ENCODE measurements at regions not wholly inside any gene's neighbourhood (a gene's known extent, or its start where the extent isn't known, plus 50 kb on each side); places are given as distances from the start of the nearest gene placed in this dataset.
"Not testable (repeated sequence)": the region's sequence is repeated elsewhere in the genome, so short reads cannot be mapped to it uniquely, and the experiment has no call there.

DNA sequence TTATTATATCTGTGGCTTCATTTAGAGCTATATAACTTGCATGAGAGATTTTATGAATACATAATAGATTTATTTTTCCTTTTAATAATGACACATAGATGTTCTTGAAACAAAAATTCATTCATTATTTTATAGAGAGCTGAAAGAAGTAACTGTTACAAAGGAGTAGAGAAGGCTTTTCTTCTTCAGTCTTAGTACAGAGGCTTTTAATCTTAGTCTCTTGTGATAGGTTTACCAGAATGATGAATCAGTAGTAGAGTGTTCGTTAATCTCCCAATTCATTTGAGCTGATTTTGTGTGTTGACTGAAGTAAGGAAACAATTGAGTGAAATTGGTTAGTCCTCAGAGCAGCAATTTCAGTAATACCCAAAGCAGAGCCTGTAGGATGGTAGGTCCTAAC, 1284.1 kb upstream of the ACO1 start:
- DNase-seq, result no peak

DNA sequence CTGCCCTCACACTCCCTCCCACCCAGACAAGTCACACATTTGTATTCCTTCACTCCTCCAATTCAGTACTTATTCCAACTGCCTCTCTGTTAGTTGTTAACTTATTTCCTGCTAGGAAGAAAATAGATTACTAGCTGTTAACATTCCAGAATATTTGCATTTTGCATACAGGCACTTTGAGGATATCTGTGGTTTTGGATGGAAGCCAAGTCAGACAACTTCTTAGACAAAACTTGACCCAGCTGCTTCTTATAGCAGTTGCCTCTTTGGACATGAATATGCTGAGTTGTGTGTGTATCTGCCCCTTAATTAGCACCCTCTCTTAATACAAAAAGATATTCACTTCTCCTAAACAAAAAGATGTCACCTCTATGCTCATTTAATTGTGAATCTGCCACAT, 1280.6 kb upstream of the ACO1 start:
- no peak for DNase-seq

GRCh38 chr9:31104249-31104648, 1280.2 kb upstream of the ACO1 start:
- no peak for DNase-seq

DNA sequence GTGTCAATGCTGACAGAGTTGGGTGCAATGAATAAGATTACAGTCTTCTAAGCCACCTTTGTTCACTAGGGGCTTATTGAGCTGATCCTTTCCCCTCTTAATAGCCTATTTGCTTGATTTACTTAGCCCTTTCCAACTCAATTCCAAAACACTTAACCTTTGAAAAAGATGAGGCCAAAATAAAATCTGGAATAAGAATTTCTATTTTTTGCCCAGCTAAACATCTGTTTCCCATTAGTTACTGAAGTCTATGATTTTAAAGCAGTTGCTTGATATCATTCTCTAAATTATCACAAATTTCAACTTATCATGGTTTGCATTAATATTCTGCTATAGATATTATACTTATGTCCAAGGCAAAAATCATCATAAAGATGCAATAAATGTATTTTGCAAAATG, 1272.0 kb upstream of the ACO1 start:
- no peak for DNase-seq

DNA sequence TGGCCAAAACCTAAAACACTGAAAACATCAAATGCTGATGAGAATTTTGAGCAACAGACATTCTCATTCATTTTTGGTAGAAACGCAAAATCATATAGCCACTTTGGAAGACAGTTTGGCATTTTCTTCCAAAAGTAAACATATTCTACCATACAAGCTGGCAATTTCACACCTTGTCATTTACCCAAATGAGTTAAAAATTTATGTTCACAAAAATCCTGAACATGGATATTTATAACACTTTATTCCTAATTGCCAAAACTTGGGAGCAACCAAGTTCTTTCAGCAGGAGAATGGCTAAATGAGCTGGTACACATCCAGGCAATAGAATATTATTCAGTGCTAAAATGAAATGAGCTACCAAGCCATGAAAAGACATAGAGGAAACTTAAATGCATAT, 1270.1 kb upstream of the ACO1 start:
- no peak for DNase-seq

- peak; percentile 26 for DNase-seq
Observed at GRCh38 chr9:31119890-31120454, 1264.5 kb upstream of the ACO1 start.

GRCh38 chr9:31124389-31124788, 1260.1 kb upstream of the ACO1 start:
- no peak for DNase-seq

DNA sequence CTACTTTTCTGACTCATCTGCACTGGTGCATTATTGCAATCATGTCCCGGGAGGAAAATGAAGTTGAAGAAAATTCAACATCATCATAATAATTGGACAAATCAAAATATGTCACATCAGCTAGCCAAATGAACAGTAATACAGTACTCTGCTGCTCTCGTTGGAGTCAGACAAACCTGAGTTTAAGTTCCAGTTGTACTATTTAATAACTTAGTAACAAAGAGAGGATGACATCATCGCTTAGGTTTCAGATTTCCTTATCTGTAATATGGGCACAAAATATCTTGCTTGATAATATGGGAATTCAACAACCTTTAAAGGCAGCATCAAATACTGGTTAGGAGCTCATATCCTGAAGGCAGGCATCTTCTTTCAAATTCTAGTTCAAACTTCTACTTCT, 1248.9 kb upstream of the ACO1 start:
- DNase-seq, result no peak

DNA sequence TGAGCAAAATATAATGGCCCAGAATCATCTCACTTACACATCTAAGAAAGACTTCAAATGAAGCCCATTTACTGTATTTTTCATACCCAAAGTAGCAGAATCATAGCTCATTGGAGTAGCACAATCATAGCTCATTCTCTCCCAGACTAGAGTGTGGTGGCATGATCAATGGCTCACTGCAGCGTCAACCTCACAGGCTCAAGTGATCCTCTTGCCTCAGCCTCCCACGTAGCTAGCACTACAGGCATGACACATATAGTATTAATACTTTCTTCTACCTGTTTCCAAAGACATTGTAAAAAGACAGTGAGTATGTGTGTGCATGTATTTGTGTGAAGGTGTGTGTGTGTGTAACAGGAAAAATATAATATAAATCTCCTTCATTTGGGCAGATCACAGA, 1247.9 kb upstream of the ACO1 start:
- no peak for DNase-seq

- DNase-seq, result no peak
Observed at GRCh38 chr9:31137176-31138160, 1247.0 kb upstream of the ACO1 start.

DNA sequence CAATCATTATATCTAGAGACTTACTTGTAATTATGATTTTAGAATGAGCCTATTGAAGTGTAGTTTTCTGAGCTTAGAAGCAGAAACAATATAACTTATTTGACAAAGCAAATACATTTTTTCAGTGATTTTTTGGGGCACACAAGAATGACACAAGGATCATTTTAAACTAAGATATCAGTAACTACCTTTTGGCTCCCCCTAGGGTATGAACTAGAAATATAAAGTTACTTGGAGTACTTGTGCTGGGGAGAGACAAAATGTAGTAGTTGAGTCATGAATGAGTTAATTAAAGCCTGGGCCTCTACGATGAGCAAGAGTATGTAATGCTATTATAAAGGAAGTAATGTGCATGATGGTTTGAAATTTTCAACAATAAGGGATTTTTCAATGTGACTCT, 1244.1 kb upstream of the ACO1 start:
- DNase-seq, result no peak

- DNase-seq, result no peak
Observed at GRCh38 chr9:31142456-31142855, 1242.0 kb upstream of the ACO1 start.

DNA sequence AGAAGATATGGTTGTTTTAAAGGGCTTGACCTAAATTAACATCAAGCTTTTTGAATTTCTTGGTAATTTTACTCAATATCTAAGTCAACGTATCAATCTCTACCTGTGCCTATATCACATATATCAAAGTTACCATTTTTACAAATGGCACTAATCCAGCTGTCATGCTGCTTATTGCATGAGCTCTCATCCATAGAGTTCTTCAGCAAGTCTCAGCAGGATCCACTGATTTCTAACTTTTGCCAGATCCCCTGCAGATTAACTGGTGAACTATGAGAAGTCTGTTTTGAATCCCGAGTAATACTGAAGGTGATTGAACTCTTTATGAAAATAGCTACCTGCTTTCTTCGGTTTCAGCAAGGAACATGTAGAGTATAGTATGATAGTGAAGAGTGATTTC, 1239.8 kb upstream of the ACO1 start:
- DNase-seq, result no peak

GRCh38 chr9:31146485-31147166, 1237.8 kb upstream of the ACO1 start:
- DNase-seq, result no peak

DNA sequence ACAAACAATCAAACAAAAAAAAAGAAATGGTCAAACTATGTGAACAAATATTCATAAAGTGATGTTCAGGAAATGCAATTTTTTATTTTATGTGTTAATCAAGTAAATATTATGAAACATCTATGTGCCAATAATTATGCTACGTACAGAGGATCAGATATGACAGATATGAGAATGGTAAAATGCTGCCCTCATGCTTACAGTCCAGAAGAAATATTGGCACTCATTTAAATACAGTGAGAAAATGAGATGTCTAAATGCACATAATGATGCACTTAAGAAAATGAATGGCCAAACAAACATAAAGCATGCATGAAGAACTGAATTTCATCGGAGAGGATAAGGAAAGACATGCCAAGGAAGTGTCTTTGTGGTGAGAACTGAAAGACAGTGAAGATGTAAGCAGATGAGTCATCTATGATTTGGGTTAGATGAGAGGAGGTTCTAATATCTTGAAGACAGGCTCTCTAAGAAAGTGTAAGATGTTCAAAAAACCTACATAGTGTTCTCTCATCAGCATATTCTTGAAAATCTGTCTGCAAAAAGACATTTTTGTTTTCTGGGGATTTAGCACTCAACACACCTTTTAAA, 1231.1 kb upstream of the ACO1 start:
- DNase-seq, result no peak

- DNase-seq, result no peak
Observed at GRCh38 chr9:31166516-31166915, 1217.9 kb upstream of the ACO1 start.

GRCh38 chr9:31168161-31168560, 1216.3 kb upstream of the ACO1 start:
- DNase-seq, result no peak

DNA sequence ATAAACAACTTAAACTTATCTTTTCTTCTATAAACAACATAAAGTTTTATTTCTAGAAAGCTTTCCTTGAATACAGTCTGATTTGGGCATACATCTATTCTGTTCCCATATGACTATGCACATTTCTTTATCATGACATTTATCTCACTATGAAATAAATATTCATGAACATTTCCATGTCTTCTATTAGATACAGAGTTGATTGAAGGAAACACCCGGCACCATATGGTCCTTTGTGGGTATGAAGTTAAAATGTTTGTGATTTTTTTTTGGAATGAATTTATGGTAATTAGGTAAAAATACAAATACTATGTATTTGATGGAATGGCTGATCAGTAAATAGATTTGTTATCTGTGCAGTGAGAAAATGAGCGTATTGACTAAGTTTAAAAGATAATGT, 1209.8 kb upstream of the ACO1 start:
- DNase-seq, result no peak

GRCh38 chr9:31183866-31184265, 1200.6 kb upstream of the ACO1 start:
- no peak for DNase-seq

- DNase-seq, result no peak
Observed at GRCh38 chr9:31185831-31186230, 1198.6 kb upstream of the ACO1 start.

GRCh38 chr9:31188496-31188895, 1195.9 kb upstream of the ACO1 start:
- DNase-seq, result no peak

DNA sequence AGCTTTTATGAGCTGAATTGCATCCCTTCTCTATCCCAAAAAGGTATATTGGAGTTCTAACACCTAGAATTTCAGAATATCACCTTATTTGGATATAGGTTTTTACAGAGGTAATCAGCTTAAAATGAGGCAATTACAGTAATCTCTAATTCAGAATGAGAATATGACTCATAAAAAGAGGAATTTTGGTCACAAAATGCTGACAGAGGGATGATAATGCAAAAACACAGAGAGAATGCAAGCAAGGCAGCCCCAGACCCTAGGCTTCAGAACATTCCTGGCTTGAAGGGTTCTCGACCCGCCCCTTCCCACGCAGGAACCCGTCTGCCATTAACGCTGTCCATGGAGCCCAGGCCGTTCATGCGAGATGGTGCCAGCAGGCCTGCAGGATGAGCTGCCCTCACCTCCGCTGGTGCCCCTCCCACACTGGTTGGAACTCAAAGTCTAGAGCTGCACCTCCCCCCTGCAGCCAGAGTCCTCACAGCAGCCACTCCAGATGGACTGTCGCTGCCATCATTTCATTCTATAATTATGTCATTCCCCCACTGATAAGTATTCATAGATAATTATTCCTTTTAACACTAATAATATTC, 1173.4 kb upstream of the ACO1 start:
- no peak for DNase-seq

- not testable (repeated sequence) for DNase-seq
Observed at GRCh38 chr9:31229976-31230375, 1154.5 kb upstream of the ACO1 start.
